HG02642 (cell line): ENCODE measurements at regions not wholly inside any gene's neighbourhood (a gene's known extent, or its start where the extent isn't known, plus 50 kb on each side); places are given as distances from the start of the nearest gene placed in this dataset.

Experiments
- ATAC-seq: cut with Tn5 transposase; IDR thresholded peaks from one replicate; pipeline ENCODE4 v1.9.1; 2021; ENCODE audit warnings: mild to moderate bottlenecking; ENCODE audit not compliant: unreplicated experiment, poor library complexity

DNA sequence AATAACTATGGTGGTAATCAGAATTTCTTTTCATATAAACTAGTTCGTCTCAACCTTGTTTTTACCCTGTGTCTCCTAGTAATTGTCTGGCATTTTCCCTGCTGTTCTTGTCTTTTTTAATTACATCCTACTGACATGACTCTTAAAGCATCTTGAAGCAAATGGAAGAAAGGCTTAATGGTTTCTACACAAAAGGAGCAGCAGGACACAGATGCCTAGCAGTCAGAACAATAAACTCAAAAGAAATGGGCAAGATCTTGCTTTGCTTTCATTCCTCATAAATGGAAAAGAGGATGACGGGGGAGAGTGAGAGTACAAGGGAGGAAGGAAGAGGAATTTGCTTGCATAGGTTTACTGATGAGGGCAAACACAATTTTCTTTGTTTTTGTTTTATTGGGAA is 293.2 kb upstream of the EMCN start:
- no peak for ATAC-seq

DNA sequence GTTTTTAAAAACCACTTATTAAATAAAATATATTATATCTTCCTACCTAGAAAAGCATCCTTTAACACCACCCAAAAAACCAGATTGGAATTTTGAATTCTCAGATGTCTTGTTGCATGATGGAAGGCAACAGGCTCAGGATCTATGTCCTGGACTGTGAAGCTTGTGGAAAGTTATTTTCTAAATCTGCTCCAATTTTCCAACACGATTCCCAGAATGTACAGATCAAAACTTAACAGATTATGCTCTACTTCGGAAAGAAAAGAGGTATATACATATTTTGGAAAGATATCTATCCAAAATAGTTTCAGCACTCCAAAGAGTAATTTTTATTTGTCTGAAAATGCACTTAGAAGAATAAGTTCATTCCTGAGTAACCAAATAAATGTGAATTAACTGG is 291.7 kb upstream of the EMCN start:
- ATAC-seq: no peak

DNA sequence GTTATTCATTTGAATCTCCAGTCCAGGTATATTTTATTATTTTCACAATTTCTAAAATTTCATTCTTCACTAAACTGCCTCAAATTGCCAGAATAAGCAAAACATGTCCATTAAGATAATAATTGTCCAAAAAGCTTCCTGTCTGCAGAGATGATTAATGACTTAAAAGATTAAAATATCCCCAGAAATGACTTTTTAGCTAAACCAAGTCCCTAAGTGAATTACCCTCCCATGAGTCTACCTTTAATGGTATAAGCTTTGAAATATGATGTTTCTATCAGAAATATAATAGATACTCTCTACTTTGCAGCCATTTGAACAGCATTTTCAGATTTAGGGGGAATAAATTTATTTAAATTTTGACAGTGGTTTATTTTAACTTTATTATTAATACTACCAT is 289.2 kb upstream of the EMCN start:
- ATAC-seq: no peak

DNA sequence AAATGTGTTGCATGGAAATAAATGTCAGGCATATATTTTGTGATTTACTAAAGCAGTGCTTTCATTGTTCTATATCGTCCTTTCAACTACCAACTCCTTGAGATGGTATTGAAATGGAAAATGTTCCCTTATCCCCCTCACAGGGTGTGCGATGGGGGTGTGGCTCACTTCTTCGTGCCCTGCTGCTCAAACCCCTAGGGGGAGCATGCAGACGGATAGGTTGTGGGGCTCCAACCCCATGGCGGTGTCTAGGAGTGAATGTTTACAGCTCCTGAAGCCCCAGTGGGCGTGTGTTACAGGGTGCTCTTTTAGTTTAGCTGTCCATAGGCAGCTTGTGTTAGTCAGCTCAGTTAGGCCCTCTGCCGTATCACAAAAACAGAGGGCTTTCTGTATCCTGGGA is 287.7 kb upstream of the EMCN start:
- no peak for ATAC-seq

GRCh38 chr4:100804576-100805360 is 286.9 kb upstream of the EMCN start:
- no peak for ATAC-seq

GRCh38 chr4:100803751-100804150 is 285.9 kb upstream of the EMCN start:
- no peak for ATAC-seq

DNA sequence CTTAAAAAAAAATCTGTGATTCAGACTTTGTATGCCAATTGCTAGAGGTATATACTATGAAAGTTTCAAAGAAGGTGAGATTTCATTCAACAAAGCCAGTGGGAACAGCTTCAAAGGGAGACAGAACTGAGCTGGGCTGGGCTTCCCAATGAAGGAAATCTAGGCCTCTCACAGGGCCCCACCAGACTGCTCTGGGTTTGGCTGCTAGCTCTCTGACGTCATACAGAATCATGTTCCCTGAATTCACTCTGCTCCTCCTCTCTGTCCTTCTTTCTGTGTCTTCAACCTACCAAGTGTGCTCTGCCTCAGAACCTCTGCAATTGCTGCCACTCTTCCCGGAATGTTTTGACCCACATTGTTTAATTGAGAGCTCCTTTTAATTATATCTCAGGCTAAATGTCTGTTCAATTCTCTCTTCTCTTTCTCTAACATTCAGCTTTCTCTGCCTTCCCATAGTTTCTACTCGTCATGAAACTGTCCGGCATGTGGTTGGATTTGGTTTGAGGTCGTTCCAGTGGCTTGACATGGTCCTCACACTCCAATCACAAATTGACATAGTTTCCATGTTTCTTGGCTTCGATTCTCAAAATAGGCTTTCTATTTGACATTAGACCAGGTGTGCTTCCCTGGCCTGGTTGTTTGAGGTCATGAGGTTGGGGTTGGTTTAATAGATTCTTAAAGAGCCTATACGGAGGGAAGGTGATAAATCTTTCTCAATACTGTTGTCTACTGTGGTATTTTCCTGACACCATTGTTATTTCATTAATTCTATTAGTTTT is 282.1 kb upstream of the EMCN start:
- no peak for ATAC-seq

- ATAC-seq: no peak
Measured at GRCh38 chr4:100797791-100798190, 280.0 kb upstream of the EMCN start.

GRCh38 chr4:100797356-100797755 is 279.5 kb upstream of the EMCN start:
- ATAC-seq: no peak

GRCh38 chr4:100796332-100796731 is 278.5 kb upstream of the EMCN start:
- ATAC-seq: no peak

DNA sequence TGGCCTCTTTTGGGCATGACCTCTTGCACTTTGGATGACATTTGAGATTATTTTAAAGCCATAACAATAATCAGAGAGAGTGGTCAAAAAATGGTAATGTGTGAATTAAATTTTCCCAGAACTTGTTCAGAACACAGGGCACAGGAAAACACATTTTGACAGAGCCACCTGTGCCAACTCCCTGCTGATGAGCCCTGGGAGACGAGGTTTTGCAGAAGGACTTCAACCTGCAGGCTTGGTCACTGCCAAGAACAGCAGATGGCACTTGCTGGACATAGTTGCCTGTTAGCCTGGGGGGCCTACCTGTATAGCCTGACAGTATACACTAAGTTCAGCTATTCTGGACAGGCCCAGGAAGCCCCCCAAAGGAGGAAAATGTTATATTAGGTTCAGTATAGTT is 277.8 kb upstream of the EMCN start:
- ATAC-seq: no peak

DNA sequence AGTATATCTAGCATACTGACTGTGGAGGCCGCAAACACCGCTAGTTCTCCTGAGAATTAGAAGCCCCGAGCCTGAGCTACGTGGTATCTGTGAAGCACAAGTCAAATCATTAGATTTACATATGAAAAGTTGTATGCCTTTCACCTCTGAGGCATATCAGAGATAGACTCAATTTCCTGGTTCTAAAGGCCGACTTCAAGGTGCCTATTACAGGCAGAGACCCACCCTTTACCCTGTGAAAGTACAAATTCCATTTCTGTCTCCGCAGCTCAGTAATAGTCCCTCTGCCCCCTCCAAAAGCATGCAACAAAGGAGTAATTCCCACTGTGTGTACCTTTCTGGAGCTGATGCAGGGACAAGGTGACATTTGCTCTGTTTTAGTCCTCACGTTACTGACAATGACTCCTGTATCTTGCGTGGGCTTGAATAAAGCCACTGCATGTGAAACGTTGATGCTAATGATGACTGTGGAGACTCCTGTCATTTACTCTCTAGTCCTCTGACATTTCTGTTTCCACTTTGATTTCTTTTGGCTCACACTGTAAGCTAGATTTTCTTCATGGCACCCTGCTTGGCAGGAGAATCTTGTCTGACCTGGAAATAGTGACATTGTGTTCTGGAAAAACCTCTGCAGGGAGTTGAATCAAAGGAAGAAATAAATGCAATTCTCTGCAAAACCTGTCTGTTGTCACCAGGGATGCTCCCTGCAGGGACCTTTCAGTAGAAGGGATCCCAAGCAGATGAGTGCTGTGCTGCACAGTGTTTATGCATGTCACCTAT is 273.2 kb upstream of the EMCN start:
- no peak for ATAC-seq

- no peak for ATAC-seq
Measured at GRCh38 chr4:100789991-100790390, 272.2 kb upstream of the EMCN start.

- no peak for ATAC-seq
Measured at GRCh38 chr4:100786481-100786880, 268.7 kb upstream of the EMCN start.

DNA sequence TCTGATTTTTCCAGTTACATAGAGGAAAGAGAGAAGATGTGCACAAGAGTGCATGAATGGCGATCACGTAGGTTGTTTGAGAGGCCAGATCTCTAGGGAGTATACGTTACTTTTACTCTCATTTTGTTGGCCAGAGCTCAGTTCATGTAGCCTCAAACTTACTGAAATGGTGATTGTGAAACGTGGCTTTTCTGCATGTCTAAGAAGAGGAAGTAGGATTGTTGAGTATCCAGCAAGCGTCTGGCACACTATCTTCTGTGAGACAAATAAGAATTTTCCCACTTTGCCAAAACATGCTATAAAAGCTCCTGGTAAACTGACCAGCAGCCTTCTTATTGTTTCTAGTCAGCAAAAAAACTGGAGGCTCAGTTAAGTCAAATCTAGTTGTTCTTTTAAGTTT is 264.5 kb upstream of the EMCN start:
- no peak for ATAC-seq

DNA sequence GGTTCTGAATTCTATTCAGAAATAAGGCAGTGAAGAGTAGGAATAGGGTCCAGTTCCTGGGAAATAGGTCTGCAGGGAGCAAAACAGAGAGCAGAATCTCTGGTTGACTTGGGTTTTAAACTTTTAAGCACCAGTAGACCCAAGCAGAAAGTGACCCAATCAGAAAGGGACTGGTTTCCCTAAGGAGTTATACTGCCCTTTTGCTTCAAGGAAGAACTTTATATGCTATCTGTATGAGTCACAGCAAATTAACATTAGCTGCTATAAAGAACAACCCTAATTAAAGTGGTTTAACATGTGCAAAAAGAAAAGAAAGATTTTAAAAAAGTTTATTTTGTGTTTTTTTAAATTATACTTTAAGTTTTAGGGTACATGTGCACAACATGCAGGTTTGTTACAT is 263.6 kb upstream of the EMCN start:
- ATAC-seq: no peak

DNA sequence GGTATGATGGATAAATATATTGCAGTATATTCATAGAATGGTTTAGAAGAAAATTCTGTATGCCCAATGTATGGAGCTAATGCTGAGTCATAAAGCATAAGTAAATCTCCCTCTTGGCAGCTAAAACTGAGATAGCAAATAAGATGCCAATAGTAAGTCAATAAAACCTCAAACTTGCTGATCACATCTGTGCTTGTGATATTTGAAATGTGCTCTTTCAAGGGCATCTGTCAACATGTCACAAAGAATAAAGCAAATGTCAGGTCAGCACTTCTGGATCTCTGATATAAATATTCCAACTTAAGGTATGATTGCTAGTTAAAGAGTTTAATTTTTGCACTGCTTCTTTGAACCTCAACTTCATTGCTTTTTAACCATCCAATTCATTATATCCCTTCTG is 262.3 kb upstream of the EMCN start:
- no peak for ATAC-seq

DNA sequence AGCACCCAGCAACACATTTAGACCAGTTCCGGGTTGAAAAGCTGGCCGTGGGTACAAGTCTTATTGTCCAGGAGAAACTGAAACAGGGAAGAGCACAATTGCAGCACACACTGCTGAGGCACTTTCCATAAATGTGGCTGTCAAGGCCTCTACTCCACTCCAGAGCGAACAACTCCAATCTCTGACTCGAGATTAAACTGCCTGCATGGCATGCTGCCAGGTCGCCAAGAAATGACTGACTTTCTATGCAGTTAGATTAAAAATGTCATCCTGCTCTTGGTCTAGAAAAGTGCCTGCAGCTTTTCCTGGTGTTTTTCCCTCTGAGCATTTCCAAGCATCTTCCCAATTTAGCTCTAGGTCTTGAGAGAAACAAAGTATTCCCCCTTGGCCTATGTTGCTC is 260.6 kb upstream of the EMCN start:
- ATAC-seq: no peak

DNA sequence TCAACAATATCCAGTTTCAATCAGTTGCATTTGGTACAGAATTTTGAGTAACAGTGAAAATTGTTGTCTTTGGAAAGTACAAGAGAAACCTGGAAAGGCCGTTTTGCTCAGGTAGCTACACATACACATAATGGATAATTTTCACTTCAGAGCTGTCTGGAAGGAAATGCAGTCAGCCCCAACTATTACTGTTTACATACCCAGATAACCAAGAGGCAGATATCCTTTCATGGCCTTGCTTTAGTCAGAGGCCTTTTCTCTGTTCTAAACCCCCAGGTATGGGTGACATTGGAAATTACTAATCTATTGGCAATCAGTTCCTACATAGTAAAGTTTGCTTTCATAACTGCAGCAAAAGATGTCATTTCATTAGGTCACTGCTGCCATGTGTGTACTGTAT is 244.9 kb upstream of the EMCN start:
- ATAC-seq: no peak

DNA sequence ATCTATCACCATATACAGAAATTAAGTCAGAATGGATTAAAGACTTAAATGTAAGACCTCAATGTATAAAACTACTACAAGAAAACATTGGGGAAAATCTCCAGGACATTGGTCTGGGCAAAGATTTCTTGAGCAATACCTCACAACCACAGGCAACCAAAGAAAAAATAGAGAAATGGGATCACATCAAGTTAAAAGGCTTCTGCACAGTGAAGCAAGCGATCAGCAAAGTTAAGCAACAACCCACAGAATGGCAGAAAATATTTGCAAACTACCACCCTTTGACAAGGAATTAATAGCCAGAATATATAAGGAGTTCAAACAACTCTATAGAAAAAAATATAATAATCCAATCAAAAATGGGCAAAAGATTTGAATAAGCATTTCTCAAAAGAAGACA is 236.9 kb upstream of the EMCN start:
- ATAC-seq: no peak

- ATAC-seq: no peak
Measured at GRCh38 chr4:100746141-100746739, 228.4 kb upstream of the EMCN start.
